GM15510 (cell line): ENCODE measurements at regions not wholly inside any gene's neighbourhood (a gene's known extent, or its start where the extent isn't known, plus 50 kb on each side); places are given as distances from the start of the nearest gene placed in this dataset.

Experiments
- POLR2A ChIP-seq: IDR thresholded peaks from 3 replicates; pipeline ENCODE4 v1.6.1; 2011; ENCODE audit warnings: borderline replicate concordance; ENCODE audit not compliant: insufficient read length; ENCODE audit errors: extremely low read depth

DNA sequence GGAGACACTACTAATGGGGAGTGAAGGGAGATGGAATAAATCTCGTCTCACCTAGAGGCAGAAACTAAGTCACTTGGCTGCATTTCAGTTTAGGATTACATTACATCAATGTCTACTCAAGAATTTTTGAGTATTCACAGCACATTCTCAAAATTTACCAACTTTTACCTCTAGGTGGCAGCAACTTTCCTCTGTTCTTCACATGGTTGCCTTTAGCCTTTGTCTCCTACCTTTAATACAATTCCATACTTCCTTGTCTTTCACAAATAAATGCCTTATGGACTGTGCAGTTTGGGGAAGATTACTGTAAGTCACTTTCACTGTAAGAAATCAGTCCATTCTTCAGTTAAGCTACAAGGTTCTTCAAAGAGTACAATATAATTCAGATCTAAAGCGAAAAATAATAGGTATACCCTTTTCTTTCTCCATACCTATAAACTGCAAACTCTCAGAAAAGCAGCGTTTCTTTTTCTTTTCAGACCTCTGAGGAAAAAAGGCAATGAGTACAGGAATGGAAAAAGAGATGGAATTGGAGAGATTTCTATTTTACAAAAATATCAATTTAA lies 379.4 kb downstream of the KLF12 start:
- no peak for TF ChIP-seq POLR2A

DNA sequence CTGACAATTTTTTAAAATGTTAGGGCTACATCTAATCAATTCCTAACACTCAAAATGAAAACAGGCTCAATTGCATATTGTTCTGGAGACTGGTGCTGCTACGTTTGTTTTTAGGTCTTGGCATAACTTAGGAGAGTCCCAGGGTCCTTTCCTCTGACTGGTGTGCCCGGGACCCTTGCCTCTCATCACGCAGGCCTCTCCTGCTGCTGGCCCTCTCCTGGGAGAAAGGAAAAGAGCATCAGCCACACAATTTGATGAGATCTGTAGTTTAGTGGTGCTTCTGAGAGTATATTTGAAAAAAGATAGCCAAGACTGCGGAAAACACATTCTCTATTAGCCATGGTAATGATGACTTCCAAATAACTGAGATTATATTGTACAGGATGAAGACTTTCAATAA lies 380.0 kb downstream of the KLF12 start:
- TF ChIP-seq POLR2A = no peak

DNA sequence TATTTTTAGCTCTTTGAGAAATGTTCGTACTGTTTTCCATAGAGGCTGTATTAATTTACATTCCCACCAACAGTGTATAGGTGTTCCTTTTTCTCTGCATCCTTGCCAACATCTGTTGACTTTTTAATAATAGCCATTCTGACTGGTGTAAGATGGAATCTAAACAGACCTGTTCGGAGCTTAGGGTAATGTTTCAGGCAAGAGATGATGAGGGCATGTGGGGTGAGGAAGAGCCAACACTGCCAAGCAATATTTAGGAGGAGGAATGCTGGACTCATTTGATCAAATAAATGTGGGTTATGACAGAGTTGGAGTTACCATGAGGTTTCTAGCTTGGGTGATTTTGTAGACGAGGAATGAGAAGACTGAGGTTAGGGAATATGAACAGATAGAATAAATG lies 382.9 kb downstream of the KLF12 start:
- no peak for TF ChIP-seq POLR2A

DNA sequence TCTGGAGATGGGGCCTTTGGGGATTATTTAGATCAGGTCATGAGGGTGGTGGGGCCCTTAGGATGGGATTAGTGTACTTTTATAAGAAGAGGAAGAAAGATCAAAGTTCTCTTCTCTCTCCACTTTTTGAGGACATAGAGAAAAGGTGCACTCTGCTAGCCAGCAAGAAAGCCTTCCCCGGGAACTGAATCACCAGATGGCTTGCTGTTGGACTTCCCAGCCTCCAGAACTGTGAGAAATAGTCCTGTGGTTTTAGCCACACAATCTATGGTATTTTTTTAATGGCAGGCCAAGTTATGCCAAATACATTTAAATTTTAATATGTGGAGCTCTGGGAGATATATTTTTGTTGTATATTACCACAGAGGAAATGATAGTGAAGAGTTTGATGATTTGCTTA lies 385.8 kb downstream of the KLF12 start:
- no peak for TF ChIP-seq POLR2A

DNA sequence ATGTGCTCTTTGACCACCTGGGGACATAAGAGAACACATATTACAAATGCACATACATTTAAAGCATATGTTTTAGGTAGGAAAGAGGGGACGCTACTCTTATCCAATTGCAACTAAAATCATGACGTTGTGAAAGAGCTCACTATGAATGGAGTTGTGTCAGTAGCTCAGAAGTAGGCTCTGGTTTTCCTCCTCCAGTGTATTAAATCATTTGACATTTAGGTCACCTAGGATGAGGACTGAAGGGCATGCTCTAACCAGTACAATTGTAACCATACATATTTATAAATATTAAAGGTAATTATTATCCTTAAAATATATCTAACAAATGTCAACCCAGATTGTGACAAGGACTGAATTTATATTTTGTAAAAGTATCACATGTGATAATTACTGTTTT lies 389.0 kb downstream of the KLF12 start:
- TF ChIP-seq POLR2A = no peak

DNA sequence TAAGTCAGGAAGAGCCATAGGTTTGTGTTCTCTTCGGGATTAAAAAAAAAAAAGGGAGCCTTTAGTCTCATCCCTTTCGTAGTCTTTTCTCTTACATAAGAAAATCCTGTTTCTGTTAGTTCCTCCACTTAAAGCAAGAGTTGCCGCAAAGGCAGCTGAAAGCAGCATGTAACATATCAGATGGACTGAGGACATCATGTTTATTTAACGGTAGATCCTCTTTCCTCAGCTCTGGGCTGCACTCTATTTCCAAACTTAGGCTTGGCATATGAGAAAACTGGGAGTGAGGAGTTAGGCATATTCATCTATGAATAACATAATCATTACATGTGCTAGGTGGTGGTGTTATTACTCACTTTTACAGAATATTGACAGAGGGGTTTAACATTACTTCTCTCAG lies 391.2 kb downstream of the KLF12 start:
- TF ChIP-seq POLR2A = no peak

DNA sequence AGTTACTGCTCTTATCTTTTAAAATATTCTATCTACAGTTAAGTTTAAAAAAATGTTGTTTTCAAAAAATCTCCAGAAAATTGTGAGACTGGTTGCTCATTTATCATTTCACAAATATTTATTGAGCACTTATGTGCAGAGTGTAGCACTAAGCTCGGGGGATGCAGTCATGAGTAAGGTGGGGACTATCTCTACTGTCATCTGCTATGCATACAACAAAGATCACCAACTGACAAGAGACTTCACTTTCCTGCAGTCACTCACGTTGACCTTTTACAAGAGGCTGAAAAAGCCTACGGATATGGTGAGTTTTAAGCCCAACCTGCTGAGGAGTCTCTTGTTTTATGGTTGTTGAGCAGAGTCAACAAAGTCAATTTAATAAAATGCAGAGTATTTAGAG lies 392.5 kb downstream of the KLF12 start:
- no peak for TF ChIP-seq POLR2A

DNA sequence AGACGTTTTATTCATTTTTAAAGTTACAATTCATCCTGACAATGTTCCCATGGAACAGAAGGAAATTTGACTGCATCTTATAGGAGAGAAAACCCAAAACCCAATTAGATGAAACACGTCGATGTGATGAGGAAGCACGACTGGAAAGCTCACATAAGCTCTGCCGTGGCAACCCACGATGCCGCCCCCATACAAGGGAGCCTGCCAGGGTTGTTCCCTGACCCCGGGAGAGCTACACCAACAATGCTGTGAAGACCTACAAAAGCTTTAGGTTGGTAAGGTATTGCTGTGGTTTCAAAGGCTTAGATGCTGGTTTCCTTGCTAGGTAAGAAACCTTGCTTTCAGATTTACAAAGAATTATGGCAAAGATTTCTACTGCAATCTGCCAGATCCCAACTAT lies 393.1 kb downstream of the KLF12 start:
- no peak for TF ChIP-seq POLR2A

DNA sequence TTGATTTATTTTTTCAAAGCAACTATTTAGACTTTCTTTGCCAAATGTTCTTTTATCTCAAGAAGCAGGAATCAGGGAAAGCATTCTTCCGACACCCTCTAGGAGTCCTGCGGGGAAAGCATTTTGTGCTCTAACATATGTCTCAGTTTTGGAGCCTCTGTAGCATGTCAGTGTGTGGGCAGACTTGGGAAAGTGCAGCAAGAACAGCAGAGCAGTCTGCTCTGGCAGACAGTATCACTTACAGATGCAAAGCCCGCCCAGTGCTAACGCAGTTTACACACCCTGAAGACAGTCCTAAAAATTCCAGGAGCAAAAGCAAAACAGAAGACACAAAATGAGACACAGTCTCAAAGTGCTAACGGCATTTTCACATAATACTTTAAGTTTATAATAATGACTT lies 393.5 kb downstream of the KLF12 start:
- TF ChIP-seq POLR2A = no peak

DNA sequence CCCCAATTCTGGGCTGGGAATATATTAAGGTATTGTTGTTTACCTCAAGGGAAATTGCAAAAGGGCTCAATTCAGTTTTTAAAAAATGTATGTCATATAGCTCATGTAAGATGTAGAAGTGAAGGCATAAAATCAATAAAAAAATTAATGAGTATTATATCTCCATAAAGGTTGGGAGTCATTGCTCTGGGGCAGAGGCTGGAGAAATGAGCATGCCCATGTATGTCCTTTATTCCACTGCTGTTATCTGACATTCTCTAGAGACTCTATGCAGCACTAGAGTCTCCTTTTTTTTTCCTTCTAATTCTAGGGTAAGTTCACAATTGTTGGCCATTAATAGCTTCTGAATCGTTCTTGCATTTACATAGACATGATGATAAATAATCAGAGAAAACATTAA lies 394.8 kb downstream of the KLF12 start:
- TF ChIP-seq POLR2A = no peak

DNA sequence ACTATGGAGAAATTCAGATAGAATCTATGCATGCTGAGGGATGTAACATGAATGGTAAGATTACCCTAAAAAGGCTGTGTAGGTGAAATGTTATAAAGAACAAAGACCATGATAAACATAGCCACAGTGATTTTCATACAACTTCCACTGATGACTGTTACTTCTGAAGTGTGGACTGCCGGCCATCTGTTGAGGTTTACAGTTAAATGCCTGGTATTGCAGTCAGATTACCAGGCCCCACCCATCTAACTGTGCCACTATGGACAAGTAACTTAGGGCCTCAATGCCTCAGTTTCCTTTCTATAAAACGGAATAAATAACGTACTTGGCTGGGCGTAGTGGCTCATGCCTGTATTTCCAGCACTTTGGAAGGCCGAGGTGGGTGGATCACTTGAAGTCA lies 395.6 kb downstream of the KLF12 start:
- TF ChIP-seq POLR2A = no peak

DNA sequence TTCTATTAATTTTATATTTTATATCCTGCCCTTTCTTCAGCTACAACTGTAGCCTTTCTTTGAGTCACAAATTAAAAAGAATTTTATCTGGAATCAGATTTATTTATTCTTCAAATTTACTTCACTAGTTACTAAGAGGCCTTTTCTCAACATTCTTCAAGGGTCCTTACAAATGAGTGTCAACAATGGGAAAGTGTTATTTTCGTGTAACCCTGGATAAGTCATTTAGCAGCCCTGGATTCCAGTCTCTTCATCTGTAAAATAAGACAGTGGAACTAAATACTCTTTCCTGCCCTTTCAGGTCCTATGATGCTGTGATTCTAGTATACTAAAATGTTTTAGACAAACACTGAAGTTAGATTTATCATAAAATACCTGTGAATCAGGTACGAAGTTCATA lies 397.0 kb downstream of the KLF12 start:
- TF ChIP-seq POLR2A = no peak

DNA sequence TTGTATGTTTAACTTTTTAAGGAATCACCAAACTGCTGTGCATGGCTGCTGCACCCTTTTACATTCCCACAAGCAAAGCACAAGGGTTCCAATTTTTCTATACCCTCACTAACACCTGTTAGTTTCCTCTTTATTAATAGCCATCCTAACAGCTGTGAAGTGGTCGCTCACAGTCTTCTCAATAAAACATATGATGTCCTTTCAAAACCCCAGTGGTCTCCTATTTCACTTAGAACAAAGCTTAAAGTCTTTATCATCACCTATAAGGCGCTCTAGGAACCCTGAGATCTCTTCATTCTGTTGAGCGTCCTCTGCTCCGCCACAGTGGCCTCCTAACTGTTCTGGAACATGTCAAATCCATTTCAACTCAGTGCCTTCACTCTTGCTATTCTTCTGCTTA lies 400.5 kb downstream of the KLF12 start:
- no peak for TF ChIP-seq POLR2A

DNA sequence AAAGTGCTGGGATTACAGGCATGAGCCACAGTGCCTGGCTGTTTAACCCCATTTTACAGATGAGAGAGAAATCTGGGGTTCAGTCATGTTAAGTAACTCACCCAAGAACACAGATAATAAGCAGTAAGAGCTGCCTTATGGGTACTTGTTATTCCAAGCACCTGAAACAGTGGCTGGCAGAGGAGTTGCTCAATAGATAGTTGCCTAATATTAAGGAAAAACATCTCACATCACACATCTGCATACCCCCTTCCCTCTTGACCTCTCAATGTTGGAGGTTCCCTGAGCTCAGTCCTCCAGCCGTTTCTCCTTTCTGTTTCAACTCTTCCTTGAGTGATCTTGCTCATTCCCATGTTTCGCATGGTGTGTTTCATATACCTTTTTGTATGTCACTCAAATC lies 401.9 kb downstream of the KLF12 start:
- TF ChIP-seq POLR2A = no peak

DNA sequence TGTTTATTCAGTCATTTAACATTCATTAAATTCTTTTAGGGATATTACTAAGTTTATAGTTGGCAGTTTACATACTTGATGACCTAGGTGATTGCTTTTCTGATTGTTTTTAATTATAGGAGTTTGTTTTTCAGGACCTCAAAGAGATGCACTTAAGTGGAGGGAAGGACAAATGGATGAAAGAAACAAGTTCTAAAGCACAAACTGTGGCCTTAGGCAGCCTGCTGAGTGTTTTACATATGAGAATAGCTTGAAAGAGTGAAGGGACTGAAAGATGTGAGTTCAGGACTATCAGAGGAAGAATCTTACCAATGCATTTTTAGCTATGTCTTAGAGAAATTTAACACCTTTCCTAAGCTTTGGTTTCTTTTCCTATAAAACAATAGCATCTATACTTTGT lies 402.6 kb downstream of the KLF12 start:
- no peak for TF ChIP-seq POLR2A

DNA sequence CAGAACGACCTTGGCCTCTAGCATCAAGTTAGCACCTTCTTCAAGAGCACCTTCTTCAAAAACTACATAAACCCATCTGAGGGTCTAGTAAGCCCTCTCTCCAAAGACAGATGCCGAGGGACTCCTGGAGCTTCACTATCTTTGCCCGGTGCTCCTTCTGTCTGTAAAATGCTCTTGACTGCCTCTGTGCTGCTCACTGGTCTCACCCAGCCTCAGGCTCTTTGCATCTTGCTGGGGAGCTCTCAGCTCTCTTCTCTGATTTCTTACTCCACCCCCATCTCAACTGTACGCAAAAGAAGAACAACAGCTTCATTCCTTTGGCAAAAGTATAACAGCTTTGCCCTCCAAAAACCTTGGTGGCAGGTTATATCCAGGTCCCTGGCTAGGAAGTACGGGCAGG lies 404.2 kb downstream of the KLF12 start:
- TF ChIP-seq POLR2A = no peak

DNA sequence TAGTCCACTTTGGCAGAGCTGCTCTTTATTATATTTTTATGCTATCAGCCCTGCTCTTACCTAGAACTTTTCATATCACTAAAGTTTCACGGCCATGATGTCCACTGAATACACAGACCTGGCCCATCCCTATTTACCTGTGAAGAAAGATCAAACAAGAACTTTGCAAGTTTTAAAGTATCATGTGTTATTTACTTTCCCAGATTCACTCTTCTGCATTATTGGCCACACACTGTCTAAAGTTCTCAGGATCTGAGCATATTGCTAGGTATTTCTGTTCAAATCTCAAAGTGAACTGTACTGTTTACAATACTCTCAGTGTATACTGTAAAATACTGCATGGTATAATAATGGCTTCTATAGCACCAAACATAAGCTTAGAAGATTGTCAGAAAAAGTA lies 405.2 kb downstream of the KLF12 start:
- no peak for TF ChIP-seq POLR2A
